Tibial nerve (tissue), 4 donors: ENCODE measurements at regions not wholly inside any gene's neighbourhood (a gene's known extent, or its start where the extent isn't known, plus 50 kb on each side); places are given as distances from the start of the nearest gene placed in this dataset.

Source experiments
- DNase-seq, 2 donors: peaks; one replicate each; pipeline ENCODE4 v3.0.0-alpha.2; 2019; ENCODE audit warnings: low spot score in 2 of 2
- H3K27ac ChIP-seq, 4 donors: fragments of 200-600 bp; sonication (generic) in 3 of 4; one replicate each; pipeline ENCODE4 v1.5.1; 2017 to 2019; ENCODE audit warnings: mild to moderate bottlenecking in 1 of 4
- H3K27me3 ChIP-seq, 2 donors: fragments of 200-600 bp; sonication (generic) in 1 of 2; one replicate each; pipeline versions ENCODE4 v1.5.1 to v1.6.0; 2017 to 2019
- H3K36me3 ChIP-seq, 3 donors: fragments of 200-600 bp; sonication (generic); one replicate each; pipeline ENCODE4 v1.5.1; 2018 to 2019
- H3K4me1 ChIP-seq, 4 donors: fragments of 200-600 bp; sonication (generic) in 3 of 4; one replicate each; pipeline ENCODE4 v1.5.1; 2017 to 2019
- H3K4me3 ChIP-seq, 4 donors: fragments of 200-600 bp; sonication (generic) in 3 of 4; one replicate each; pipeline ENCODE4 v1.5.1; 2017 to 2019; ENCODE audit warnings: mild to moderate bottlenecking in 1 of 4, moderate library complexity in 1 of 4
- H3K9me3 ChIP-seq, 4 donors: fragments of 200-600 bp; sonication (generic) in 3 of 4; one replicate each; pipeline ENCODE4 v1.5.1; 2017 to 2019
- CTCF ChIP-seq, 5 experiments: fragments of 200-600 bp in 3 of 5; fragments of 450-650 bp in 2 of 5; sonication (generic) in 3 of 5; IDR thresholded peaks; one replicate each; pipeline ENCODE4 v1.5.1; 2016 to 2019; ENCODE audit warnings: antibody characterized with exemption in 5 of 5, mild to moderate bottlenecking in 3 of 5, moderate library complexity in 2 of 5
- EP300 ChIP-seq, 2 donors: sonication (generic); formaldehyde crosslinking; IDR thresholded peaks; one replicate each; pipeline ENCODE4 v1.6.1; 2017; ENCODE audit warnings: antibody characterized with exemption in 2 of 2, mild to moderate bottlenecking in 1 of 2
- POLR2A ChIP-seq, 2 donors: fragments of 450-650 bp; IDR thresholded peaks; one replicate each; pipeline ENCODE4 v1.6.1; 2017; ENCODE audit warnings: antibody characterized with exemption in 2 of 2, mild to moderate bottlenecking in 2 of 2, moderate library complexity in 2 of 2
- WGBS, 2 donors: methylation state at CpG; one replicate each; pipeline ENCODE4 v1.1.5; 2018; 5-methylcytosine and 5-hydroxymethylcytosine counted together

- Histone ChIP-seq H3K27me3 (no peaks in the 10 kb centered on the region), H3K4me1 (no peaks in the 10 kb centered on the region), H3K27ac (no peak overlapping the region), H3K36me3 (no peaks in the 10 kb centered on the region), H3K4me3 (no peak overlapping the region), H3K9me3 (no peaks in the 10 kb centered on the region)
- TF ChIP-seq EP300 (IDR thresholded peaks at IDR 0.05) (no peak), POLR2A (IDR thresholded peaks at IDR 0.05) (no peak), CTCF (IDR thresholded peaks at IDR 0.05) (no peak)
- WGBS, 2 donors: 51 to 57% methylated on average over 2 of the region's 2 CpGs
- DNase-seq: no peak
Measured at GRCh38 chr14:100955201-100955600, 51.7 kb upstream of the RTL1 start.

GRCh38 chr14:100962494-100962893 is 59.0 kb upstream of the RTL1 start:
- Histone ChIP-seq H3K9me3 (no peaks in the 10 kb centered on the region), H3K4me3 (no peak overlapping the region), H3K36me3 (peaks cover 0 to 10% (median 0%) of the 10 kb centered on the region in 3 donors), H3K4me1 (no peaks in the 10 kb centered on the region), H3K27ac (no peak overlapping the region), H3K27me3 (no peaks in the 10 kb centered on the region)
- 32 to 43% methylated on average over 1 of the region's 1 CpG for WGBS, 2 donors
- TF ChIP-seq POLR2A (IDR thresholded peaks at IDR 0.05) (no peak), CTCF (IDR thresholded peaks at IDR 0.05) (no peak), EP300 (IDR thresholded peaks at IDR 0.05) (no peak)
- DNase-seq: no peak

- no peaks in the 10 kb centered on the region for H3K27me3 ChIP-seq
- no peak overlapping the region for H3K27ac ChIP-seq
- no peaks in the 10 kb centered on the region for H3K4me1 ChIP-seq
- no peaks in the 10 kb centered on the region for H3K9me3 ChIP-seq
- no peak for TF ChIP-seq CTCF (IDR thresholded peaks at IDR 0.05)
- peaks cover 0 to 10% (median 0%) of the 10 kb centered on the region in 3 donors for H3K36me3 ChIP-seq
- WGBS, 2 donors: 91 to 93% methylated on average over 8 of the region's 8 CpGs
- H3K4me3 ChIP-seq: no peak overlapping the region
- no peak for DNase-seq
Measured at GRCh38 chr14:100965296-100965695, 61.8 kb upstream of the RTL1 start.

GRCh38 chr14:100967178-100967577 is 63.7 kb upstream of the RTL1 start:
- TF ChIP-seq POLR2A (IDR thresholded peaks at IDR 0.05): no peak
- TF ChIP-seq CTCF (IDR thresholded peaks at IDR 0.05): no peak
- no peak for TF ChIP-seq EP300 (IDR thresholded peaks at IDR 0.05)
- DNase-seq: no peak
- H3K27ac ChIP-seq: no peak overlapping the region
- 85 to 86% methylated on average over 3 of the region's 3 CpGs for WGBS, 2 donors
- H3K27me3 ChIP-seq: no peaks in the 10 kb centered on the region
- H3K9me3 ChIP-seq: no peaks in the 10 kb centered on the region
- no peaks in the 10 kb centered on the region for H3K36me3 ChIP-seq
- H3K4me3 ChIP-seq: no peak overlapping the region
- no peaks in the 10 kb centered on the region for H3K4me1 ChIP-seq

GRCh38 chr14:100967930-100968329 is 64.4 kb upstream of the RTL1 start:
- no peaks in the 10 kb centered on the region for H3K9me3 ChIP-seq
- WGBS, 2 donors: 73 to 78% methylated on average over 2 of the region's 2 CpGs
- H3K36me3 ChIP-seq: no peaks in the 10 kb centered on the region
- no peak for DNase-seq
- H3K27ac ChIP-seq: no peak overlapping the region
- H3K27me3 ChIP-seq: no peaks in the 10 kb centered on the region
- no peak overlapping the region for H3K4me3 ChIP-seq
- no peaks in the 10 kb centered on the region for H3K4me1 ChIP-seq
- no peak for TF ChIP-seq CTCF (IDR thresholded peaks at IDR 0.05)
